ENCODE measurements at regions not wholly inside any gene's neighbourhood (a gene's known extent, or its start where the extent isn't known, plus 50 kb on each side); places are given as distances from the start of the nearest gene placed in this dataset.

- DNase-seq = no peak
Measured at GRCh38 chr11:126127898-126128297, 65.2 kb upstream of the CDON start.

- no peak for DNase-seq
Measured at GRCh38 chr11:126127284-126127845, 64.7 kb upstream of the CDON start.

- no peak for DNase-seq
Measured at GRCh38 chr11:126124231-126124661, 61.6 kb upstream of the CDON start.

DNA sequence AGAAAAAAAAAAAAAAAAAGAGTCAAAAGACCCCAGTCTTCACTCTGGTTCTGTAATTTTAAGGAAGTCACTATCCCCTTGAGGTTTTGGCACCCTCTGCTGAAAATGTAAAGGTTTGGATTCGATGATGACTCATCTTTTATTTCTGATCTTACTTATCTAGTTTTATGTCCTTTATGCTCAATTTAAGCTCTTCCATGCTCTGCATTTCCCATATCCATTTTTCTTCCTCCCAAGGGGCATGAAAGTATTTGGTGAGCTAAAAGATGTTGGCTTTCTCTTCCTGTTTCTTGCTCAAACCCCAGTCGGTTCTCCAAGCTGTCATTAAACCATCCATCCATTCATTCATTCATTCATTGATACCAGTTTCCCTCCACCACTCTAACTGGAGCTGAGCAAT is 61.0 kb upstream of the CDON start:
- no peak for DNase-seq

- DNase-seq = no peak
Measured at GRCh38 chr11:126122863-126123262, 60.2 kb upstream of the CDON start.

DNA sequence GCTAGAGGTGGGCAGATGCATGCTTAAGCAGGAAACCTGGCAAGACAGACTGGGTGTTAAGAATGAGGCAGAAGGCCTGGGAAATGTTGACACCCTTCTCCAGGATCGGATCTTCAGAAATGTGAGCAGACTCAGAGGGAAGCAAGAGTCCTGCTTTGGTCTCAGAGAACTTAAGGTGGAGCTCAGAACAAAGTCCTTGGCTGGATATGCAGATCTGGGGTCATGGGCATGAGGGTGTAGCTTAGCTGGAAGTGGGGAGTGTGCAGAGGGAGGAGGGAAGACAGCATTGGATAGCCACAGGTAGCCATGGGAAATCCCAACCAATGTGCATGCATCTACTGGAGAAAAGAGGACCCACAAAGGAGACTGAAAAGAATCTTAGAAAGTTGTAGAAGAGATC is 58.6 kb upstream of the CDON start:
- no peak for DNase-seq

DNA sequence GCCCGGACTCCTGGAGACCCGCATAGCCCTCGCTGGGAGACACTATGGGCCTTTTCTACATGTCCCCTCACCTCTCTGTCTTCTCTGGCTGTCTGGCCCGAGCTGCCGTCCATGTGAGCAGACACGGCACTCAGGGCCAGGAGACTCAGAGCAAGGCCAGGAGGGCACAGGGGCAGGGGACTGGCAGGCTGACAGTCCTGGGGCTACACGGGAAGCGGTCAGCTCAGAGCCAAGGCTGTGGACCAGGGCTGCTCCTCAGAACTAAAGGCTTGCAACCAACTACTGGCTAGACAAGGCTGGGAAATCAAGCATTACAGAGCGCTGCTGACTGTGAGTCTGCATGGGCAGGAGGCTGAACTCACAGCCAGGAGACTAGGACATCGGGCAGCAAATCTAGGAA is 56.1 kb upstream of the CDON start:
- no peak for DNase-seq

DNA sequence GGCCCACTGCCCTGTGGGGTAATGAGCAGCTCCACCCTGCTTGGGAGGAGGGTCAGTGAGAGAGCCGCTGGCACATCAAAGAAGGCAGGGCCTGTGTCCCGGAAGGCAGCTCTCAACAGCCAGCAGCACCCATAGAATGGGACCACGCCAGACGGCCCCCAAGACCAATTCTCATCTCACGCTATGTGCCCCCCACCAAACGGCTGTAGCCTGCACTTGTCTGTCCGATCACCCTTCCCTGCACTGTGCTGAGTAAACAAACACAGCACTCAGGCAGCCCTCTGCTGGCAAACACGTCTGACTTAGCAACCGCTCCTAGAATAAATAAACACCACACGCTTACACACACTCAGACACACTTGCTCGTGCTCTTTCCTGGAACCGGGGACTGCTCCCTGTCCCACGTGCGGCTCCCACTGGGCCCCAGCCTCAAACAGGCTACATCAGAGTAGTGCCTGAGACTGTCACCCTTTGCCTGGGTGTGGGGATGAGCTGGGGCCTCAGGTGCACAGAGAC is 53.2 kb upstream of the CDON start:
- peak; percentile 61 for DNase-seq

DNA sequence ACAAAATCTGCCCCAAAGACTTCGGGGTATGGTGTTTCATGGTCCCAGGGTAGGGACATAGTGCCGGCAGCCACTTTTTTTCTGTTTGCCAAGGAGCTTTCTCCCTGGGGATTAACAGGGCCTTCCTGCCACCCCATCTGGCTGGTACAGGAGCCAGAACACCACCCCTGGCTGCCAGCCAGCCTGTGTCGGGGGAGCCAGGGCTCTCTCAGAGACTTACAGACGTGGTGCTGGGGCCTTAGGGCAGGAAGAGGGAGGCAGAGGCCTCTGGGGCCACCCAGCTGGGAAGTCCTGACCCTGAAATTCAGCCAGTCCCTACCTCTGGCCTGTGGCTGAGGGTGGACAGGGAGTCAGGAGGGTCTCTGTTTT is 52.4 kb upstream of the CDON start:
- DNase-seq = no peak

- DNase-seq = no peak
Measured at GRCh38 chr11:126114486-126115126, 51.9 kb upstream of the CDON start.

DNA sequence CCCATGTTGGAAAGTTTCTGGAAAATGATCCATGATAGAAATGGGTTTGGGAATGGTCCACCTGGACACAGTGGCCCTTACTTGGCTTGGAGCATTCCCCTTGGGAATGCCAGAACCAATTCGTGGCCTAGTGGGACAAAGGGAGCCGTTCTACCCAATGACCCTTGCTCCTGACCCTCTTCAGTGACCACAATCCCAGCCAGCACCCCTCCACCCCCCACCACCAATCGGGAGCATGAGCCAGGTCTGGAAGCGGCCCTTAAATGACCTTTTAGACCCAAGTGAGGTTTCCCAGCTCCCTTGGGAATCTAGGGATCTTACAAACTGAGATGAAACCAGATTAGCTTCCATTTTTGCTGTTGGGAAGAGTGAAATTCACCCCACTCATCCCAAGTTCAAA is 51.3 kb upstream of the CDON start:
- no peak for DNase-seq

DNA sequence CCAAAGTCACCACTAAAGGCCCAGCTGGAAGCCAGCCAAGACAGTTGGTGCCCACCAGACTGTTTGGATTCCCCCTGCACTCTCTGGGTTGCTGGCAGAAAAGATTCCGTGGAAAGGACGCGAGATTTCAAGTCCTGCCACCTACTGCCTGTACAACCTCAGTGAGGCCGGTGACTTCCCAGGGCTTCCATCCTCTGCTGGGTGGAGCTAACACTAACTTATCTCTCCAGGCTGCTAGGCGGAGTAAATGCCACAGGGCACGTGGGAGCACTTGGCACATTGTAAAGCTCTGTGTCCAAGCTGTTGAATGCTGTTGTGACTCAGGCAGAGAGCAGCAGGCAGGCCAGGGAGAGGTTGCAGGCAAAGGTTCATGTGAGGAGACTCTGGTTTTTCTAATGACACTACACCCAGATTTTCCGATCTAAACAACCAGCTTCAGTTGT is 50.9 kb upstream of the CDON start:
- DNase-seq = no peak

DNA sequence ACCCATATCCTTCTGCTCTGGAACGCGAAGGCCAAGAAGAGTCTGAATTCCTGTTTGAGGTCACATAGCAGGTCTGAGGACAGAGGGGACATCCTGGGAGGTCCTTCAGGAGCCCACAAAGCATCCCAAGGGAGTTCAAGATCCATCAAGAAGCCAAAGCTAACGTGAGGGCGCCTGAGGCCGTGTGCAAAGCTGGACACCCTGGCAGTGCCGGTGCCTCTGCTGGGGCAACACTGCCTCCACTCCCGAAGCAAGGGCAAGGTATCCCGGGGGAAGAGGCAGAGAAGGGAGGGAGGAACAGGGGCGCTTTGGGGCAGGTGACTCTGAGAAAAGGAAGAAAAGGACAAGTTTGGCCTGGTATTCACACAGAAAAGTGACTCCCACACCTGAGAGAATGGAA is 50.3 kb upstream of the CDON start:
- DNase-seq = no peak

DNA sequence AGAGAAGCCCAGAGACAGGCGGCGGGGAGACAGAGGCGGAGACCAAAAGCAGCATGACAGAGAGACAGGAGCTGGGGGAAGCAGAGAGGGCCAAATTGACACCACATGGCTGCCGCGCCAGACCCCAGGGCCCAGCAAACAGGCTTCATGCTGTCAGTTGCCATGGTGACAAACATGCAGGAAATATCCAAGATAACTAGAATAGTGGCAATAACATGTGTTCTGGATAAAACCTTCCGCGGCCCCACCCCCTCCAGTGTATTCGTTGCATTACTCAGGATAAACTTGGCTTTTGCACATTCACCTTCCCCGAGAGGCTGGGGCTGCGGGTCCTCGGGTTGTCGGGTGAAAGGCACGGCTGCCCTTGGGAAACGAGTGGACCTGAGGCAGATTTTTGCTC is 49.9 kb upstream of the CDON start:
- DNase-seq = no peak

Data from NCI-H2227 treated with DMSO at 0.1 percent for 48 hours (cell line).